GM21786 (cell line): ENCODE measurements at regions not wholly inside any gene's neighbourhood (a gene's known extent, or its start where the extent isn't known, plus 50 kb on each side); places are given as distances from the start of the nearest gene placed in this dataset.
"Not testable (repeated sequence)": the region's sequence is repeated elsewhere in the genome, so short reads cannot be mapped to it uniquely, and the experiment has no call there.

Source experiments
- ATAC-seq: cut with Tn5 transposase; IDR thresholded peaks from one replicate; pipeline ENCODE4 v1.9.1; 2021; ENCODE audit not compliant: unreplicated experiment

DNA sequence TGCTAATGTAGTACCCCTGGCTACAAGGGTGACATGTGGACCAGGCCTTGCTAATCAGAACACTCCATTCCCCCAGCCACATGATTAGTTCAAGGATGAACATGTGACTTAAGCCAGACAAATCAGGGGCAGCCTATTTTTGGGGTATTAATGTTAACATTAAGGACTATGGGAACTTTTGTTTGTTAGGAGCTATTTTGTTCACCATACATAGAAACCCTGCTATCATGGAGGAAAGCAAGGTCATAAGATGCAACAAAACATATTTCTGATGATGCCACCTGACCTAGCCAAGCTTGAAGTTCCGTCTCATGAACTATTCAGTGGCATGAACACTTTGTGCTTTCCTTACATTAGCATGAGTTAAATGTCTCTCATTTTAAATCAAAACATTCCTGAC is 90.8 kb upstream of the PELI2 start:
- ATAC-seq, result no peak

DNA sequence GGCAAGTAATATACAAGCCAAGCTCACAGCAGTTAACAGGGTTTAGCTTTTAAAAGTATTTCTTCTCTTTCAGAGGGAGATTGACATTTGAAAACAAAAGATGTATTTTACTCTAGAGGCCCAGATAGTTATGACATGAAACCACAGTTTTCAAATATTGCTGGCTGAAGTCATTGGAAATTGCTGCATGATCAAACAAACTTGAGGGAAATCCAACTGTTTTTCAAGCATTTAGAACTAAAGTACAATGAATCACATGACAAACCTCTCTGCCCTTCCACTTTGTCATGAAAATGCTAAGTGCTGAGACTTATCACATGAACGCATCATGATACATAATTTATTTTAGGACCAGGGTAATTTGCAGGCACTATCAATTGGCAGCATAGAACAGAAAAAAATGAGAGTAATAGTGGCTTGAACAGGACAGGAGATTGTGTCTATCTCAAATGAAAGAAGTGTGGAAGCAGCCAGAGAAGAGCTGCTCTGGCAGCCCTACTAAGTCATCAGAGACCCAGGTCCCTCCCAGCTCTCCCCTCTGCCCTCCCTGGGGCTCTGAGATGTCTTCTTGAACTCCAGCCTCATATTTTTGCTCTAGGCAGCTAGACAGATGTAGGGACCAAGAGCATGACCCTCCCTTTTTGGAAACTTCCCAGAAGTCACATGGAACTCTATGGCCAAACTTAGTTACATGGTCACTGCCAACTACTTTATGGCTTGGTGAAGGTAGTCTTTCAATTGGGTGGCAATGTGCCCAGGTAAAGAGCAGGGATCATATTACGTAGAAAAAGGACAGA is 90.1 kb upstream of the PELI2 start:
- ATAC-seq, result no peak

DNA sequence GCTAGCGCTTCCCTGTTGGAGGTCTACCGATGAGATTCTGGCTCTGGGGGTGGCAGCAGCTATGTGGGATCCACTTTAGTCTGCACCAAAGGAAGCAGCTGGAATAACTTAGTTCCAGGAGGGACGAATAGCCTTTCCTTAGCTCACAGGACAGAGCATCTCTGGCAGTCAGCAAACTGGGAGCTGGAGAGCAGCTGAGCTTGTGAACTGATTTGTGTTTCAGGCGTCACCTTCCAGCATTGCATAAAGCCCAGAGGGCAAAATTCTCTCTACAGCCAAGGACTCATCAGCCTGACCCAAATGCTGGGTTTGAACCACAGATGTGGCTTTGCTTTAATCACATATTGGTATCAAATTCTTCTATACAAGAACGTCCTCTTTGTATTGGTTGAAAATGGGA is 81.9 kb upstream of the PELI2 start:
- no peak for ATAC-seq

DNA sequence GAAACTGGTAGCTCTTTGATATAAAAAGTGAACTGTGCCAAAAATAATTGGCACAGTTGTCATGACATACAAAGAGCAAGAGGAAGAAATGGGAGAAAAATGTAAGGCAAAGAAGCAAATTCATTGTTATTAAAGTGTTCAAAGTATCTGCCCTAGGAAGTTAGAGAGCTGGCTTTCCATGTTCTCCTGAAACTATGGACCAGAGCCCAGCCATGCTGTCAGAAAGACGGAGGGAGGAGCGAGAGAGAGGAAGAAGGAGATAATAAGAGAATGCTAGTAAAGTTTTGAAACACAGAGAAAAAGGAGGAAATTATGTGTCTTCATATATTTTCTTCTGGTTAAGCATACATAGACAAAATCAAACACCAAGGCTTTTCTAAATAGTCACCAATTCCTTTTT is 78.1 kb upstream of the PELI2 start:
- ATAC-seq, result no peak

DNA sequence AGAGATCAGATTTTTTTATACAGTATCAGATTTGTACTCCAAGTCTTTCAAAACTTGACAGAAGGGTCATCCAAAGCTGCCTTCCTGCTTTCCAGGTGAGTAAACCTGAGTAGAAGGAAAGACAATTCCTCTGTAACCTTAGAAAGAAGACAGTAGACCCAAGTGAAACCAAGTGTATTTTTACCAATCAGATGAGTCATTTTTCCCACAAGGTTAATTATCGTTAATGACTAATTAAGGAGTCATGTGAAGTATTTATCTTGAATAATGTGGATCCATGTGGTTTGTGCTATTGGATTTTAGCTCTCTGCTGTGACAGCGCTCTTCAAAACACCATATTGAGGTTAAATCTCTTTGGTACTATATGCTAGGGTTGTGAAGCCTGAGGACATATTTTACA is 74.0 kb upstream of the PELI2 start:
- ATAC-seq, result no peak

DNA sequence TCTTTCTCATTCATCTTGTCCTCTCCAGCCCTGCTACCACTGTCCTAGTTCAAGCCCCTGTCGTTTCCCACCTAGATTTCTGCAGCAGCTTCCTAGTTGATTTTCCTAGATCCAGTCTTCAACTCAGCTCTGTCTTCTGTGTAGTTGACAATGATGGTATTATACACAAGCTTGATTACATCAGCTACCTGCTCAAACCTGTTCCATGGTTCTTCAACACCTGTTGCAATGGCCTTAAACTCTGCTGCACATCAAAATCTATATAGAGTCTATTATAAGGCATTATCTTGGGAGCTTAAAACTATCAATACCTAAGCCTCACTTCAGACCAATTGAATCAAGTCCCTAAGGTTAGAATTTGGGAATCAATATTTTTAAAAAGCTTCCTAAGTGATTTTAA is 71.7 kb upstream of the PELI2 start:
- ATAC-seq, result no peak

DNA sequence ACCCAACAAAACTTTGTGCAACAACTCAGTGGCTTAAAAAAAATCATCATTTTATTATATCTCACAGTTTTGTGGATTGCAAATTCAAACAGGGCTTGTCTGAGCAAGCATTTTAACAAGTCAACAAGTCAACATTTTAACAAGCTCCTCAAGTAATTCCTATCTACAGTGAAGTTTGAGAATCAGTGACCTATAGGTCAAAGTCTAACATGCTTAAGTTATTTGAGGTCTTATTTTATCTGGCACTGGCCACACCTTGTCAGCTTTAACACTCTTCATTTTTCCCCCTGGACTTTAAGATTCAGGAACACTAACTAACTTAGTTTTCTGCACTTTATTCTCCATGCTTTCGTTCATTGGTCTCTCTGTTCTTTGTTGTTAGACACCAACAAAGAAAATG is 71.2 kb upstream of the PELI2 start:
- ATAC-seq, result no peak

DNA sequence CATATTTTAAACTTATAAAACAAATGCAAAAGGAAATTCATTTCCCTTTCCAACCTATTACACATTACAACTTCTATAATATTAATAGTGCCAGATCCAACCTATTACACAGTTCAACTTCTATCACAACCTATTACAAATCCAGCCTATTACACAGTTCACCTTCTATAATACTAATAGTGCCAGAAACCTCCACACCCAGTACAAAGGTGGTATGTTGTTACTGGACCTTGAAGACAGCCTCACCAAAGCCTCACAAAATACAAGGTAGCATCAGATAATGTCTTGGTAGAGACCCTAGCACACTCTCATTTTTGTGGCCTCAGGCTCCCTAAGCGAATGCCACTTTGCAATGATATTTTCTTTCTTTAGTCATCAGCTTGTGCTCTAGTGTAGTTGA is 68.7 kb upstream of the PELI2 start:
- ATAC-seq, result no peak

DNA sequence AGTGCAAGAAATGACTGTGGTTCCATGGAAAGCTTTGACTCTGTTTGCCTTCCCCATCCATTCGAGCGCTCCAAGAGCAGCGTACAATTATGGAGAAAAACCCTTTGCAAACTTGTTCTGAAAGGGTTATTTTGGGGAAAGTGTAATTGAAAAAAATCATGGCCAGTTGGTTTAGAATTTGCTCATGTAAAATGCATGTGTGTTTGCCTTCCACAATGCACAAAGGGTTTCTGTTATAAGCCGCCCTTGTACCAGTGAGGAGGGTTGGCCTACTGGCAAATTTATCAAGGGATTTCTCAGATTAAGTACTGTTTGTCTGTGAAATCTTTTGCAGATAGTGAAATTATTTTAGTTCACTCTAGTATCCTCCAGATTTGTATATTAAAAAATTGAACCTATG is 62.7 kb upstream of the PELI2 start:
- no peak for ATAC-seq

DNA sequence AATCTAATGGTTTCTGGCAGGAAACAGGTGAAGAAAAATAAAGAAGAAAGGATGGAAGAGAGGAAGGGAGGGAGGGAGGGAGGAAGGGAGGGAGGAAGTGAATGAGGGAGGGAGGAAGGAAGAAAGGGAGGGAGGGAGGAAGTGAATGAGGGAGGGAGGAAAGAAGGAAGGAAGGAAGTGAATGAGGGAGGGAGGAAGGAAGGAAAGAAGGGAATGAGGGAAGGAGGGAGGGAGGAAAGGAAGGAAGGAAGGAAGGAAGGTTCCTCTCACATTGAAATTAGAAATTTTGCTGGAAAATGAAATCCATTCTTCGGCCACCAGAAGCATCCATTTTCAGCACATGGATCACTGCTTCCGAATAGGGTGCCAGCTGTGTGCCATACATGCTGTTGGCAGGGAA is 62.2 kb upstream of the PELI2 start:
- ATAC-seq, result no peak

DNA sequence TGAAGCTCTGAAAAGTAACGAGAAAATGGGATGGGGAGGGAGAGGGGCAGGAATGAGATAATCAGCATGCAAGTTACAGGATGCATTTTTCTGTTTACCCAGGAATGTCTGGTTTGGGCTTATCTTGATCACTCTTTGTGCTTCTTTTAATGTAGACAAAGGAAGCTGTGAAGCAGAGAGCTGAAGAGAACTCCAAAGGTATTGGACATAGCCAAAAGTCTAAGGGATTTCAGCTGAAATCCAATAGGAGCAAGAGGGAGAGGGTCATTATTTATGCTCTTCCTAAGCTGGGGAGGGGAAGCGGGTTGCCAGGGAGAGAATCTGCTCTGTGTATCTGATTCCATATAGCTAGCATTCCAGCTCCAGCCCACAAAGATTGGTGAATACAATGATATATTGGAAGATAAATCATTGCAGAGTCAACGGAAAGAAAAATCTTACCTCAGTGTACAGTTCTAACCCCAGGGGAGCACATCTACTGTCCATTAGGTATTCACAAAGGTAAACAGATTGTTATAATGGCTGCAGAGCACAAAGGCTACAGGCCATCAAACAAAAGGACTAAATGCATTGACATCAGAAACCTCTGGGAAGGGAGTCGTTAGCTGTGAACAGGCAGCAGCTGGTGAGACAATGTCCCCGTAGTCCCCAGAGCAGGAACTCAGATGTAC is 61.0 kb upstream of the PELI2 start:
- ATAC-seq, result no peak

DNA sequence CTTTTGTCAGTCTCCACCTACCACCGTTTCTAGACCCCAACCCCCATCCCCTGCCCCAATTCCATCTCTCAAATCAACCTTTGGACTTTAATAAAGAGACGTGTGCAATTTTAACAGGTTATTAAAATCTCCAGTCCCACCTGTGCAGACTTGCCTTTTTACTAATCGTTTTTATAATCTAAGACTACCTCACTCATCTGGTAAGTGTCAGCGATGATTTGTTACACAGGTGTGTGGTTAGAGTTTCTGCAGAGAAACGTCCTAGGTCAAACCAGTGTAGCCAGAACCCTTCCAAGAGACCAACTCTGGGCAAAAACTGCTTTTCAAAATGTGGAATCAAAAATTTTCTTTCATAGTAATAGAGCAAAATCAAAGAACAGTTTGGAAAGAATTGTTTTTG is 60.4 kb upstream of the PELI2 start:
- ATAC-seq, result no peak

DNA sequence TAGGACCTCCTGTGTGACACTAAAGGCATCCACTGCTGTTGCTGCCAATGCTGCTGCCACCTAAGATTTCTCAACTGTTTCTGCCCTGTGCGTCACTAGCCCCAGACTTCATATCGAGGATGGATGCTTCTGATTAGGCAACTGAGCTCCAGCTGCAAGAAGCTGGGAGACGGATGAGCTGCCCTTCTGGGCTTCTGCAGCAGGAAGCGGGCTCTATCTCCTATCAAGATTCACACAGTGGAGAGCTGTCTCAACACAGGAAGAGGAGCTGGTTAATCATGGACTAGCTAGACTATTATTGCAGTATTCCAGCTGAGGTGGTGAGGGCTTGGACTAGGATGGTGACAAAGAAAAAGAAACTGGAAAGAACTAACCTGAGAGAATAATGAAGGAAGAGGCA is 59.2 kb upstream of the PELI2 start:
- no peak for ATAC-seq

DNA sequence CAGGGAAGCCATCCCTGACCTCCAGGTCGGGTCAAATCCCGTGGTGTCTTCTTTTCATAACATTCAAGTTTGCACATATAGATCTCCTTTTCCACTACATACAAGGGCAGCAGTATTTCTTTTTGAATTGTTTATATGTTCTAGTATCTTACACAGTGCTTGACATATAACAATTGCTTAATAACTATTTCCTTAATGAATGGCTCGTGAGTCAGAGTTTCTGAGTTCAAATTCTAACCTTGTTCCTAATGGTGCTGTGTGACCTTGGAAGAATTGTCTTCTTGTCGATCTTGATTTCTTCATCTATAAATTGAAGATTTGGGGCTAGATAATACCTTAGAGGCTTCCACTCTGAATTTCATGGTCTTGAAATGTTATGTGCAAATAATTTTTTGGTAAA is 57.2 kb upstream of the PELI2 start:
- ATAC-seq, result no peak

DNA sequence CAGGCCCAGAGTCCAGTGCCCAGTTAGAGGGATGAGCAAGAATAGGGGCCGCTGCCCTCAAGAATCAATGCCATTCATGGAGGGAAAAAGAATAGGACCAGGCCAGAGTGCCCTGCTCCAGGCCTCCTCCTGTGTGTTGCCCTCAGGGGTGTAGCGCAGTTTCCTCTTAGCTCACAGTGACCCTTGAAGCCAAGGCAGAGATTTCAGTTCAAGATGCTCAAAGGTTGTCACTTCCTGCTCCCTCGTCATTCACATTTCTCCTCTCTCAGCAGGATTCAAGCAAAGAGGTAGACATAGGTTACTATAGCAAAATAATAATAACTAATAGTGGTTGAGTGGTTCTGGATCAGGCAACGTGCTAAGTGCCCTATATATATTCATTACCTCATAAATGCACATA is 55.1 kb upstream of the PELI2 start:
- ATAC-seq, result no peak

DNA sequence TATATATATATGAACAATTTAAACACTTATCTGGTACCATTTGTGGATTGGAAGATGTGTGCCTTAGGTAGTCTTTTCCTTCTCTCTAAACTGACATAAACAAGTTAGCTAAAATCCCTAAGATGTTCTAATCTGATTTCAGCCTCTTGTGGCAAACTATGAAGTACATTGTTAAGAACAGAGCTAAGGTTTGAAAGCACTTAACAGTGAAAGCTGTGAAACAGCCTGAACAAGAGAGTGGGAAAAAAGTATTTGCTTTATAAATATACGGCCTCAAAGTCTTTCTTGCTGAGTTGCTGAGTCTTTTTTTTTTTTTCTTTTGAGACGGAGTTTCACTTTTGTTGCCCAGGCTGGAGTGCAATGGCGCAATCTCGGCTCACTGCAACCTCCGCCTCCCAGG is 53.7 kb upstream of the PELI2 start:
- no peak for ATAC-seq

DNA sequence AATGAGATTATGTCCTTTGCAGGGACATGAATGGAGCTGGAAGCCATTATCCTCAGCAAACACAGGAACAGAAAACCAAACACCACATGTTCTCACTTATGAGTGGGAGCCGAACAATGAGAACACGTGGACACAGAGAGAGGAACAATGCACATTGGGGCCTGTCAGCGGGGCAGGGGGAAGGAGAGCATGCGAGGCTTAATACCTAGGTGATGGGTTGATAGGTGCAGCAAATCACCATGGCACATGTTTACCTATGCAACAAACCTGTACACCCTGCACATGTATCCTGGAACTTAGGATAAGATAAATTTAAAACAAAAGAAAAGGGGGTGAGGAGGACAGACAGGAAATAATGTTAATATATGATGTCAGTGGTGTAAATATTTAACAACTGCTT is 53.0 kb upstream of the PELI2 start:
- not testable (repeated sequence) for ATAC-seq

DNA sequence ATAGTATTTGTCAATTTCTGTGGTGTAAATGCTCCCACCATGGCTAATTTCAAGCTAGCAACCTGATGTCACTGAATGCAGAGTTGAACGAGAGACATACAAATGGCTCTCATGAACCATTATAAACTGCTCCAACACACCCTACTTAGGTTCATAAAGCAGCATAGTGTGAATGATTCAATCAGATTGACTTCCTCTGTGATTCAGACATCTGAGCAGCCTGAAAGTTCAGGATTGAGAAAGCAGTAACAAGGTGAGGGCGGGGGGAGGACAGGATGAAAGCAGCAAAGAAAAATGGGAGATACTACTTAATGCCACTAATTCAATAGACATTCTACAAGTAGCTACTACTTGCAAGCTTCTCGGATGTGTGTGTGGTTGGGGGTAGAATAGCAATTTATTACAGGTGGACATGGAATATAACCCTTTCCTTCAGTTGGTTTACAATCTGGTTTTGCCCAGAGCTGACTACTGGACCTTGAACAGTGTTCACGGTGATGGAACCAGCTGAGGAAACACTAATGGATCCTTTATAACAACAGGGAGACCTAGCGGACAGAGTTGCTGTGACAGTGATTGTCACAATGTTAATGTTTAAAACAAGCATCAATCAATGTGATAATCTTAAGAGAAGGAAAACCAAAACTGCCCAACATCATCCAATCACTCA is 52.5 kb upstream of the PELI2 start:
- no peak for ATAC-seq
